Dedifferentiated amniotic fluid mesenchymal stem cell (primary cell): ENCODE measurements at regions not wholly inside any gene's neighbourhood (a gene's known extent, or its start where the extent isn't known, plus 50 kb on each side); places are given as distances from the start of the nearest gene placed in this dataset.
"Not testable (repeated sequence)": the region's sequence is repeated elsewhere in the genome, so short reads cannot be mapped to it uniquely, and the experiment has no call there.

ENCODE experiments used
- DNase-seq: peaks from one replicate; pipeline ENCODE4 v3.0.0-alpha.2; 2016; ENCODE audit errors: extremely low spot score

GRCh38 chr14:48401321-48401720, 725.9 kb upstream of the MDGA2 start:
- no peak for DNase-seq

- no peak for DNase-seq
Measured at GRCh38 chr14:48398675-48399282, 723.4 kb upstream of the MDGA2 start.

DNA sequence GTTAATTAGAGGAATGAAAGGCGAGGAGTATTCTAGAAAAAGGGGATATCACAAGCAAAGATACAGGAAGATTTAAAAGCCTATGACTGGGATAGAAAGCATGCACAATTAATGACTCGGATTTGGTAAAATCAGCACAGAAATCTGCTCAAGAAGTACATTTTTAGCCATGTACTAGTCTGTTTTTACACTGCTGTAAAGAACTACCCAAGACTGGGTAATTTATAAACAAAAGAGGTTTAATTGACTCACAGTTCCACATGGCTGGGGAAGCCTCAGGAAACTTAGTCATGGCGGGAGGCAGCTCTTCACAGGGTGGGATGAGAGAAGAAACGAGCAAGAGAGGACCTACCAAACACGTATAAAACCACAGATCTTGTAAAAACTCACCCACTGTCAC, 716.3 kb upstream of the MDGA2 start:
- no peak for DNase-seq

GRCh38 chr14:48390346-48390745, 714.9 kb upstream of the MDGA2 start:
- no peak for DNase-seq

DNA sequence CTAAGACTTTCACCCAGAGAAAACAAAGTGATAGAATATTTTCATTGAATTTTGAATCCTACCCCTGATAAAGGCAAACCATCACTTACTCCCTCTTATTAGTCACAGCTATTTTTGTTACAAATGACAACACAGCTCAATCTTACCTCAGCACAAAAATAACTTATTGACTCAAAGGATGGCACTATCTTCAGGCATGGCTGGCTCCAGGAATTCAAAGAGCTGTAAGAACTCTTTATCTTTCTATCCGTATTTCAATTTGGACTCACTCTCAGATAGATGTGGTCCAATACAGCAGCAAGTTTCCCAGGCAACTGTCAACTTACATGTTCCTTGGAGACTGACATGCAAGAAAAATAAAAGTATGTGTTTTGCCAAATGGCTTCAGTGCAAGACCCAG, 709.4 kb upstream of the MDGA2 start:
- no peak for DNase-seq

- DNase-seq, result no peak
Measured at GRCh38 chr14:48382961-48383360, 707.6 kb upstream of the MDGA2 start.

GRCh38 chr14:48378541-48378940, 703.1 kb upstream of the MDGA2 start:
- no peak for DNase-seq

GRCh38 chr14:48373981-48374380, 698.6 kb upstream of the MDGA2 start:
- no peak for DNase-seq

- DNase-seq, result no peak
Measured at GRCh38 chr14:48350971-48351370, 675.6 kb upstream of the MDGA2 start.

GRCh38 chr14:48349689-48350088, 674.3 kb upstream of the MDGA2 start:
- DNase-seq, result no peak

GRCh38 chr14:48341069-48341468, 665.7 kb upstream of the MDGA2 start:
- DNase-seq, result no peak

DNA sequence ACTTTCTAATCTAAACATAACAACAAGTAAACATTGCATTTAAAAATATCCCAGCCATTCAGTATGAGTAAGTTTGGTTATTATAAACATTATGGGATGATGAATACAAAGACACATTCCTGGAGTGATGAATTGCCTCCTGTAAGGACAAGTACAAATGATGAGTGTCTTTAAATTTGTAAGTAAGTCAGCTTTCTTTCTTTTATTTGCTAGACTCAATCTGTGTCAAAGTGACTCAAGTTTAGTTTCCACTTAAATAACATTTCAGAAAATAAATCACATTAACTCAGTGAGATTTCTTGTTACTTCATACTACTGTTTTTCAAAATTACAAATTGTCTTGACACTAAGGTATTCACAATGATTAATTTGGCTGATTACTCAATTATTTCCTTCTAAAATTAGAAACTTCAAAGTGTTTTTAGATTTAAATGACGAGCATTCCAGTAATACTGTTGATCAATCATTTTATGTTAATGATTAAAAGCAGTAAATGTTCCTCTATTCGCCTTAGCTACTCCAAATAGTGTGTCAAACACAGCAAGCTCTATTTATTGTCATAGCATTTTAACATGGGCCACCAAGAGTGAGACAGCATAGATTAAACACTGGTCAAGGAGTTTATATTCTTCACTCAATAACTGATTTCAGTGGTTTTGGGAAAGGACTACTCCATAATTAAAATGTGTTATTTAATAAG, 658.0 kb upstream of the MDGA2 start:
- DNase-seq, result no peak

- DNase-seq, result no peak
Measured at GRCh38 chr14:48331421-48331820, 656.0 kb upstream of the MDGA2 start.

- DNase-seq, result no peak
Measured at GRCh38 chr14:48325486-48325885, 650.1 kb upstream of the MDGA2 start.

DNA sequence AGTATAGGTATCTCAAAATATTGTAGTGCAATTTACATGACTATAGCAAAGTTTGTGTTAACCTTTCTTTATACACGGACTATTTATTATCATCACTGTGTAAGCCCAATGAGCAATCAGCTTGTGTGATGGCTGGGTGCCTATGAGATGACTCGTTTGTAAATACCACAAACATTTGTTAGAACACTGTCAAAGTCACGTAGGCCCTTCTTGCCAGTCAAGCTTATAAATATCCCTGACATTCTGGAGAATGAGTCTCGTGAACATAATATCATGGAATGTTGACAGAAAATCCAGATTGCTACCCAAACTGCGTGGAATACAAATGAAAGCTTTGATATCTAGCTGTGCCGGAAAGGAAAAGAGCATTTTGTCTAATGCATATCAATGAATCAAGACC, 648.3 kb upstream of the MDGA2 start:
- DNase-seq, result no peak

DNA sequence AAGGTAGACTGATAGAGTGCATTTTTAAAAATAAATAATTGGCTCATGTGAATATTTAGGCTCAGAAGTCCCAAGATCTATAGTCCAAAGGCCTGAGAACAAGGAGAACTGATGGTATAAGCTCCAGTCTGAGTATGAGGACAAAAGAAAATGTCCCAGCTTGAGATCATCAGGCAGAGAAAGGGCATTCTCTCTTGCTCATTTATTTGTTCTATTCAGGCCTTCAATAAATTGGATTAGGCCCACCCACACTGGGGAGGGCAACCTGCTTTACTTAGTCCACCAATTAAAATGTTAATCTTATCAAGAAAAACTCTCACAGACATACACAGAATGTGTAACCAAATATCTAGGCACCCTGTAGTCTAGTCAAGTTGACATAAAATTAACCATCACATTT, 644.4 kb upstream of the MDGA2 start:
- no peak for DNase-seq

DNA sequence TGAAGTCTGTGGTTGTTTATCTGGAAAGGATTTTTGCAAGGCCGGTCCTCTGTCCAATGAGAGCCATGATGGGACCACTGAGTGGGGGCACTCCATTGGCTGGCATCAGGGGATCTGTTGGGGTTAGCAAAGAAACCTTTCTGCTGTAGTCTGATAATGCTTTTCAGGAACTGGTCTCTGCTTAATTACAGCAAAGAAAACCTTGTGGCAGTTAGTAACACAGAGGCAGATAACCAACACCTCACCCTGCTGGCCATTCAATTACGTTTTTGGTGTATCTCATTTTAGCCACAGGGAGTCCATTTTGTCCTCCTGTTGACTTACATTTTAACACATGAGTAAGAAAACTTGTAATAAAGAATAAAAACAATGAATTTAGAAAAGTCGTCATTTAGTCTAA, 629.3 kb upstream of the MDGA2 start:
- DNase-seq, result no peak

GRCh38 chr14:48289701-48290100, 614.3 kb upstream of the MDGA2 start:
- DNase-seq, result no peak

DNA sequence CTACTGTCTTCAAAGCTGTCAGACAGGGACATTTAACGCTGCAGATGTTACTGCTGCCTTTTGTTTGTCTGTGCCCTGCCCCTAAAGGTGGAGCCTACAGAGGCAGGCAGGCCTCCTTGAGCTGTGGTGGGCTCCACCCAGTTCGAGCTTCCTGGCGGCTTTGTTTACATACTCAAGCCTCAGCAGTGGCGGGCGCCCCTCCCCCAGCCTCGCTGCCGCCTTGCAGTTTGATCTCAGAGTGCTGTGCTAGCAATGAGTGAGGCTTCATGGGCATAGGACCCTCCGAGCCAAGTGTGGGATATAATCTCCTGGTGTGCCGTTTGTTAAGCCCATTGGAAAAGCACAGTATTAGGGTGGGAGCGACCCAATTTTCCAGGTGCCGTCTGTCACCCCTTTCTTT, 609.8 kb upstream of the MDGA2 start:
- DNase-seq, result not testable (repeated sequence)

- no peak for DNase-seq
Measured at GRCh38 chr14:48275301-48275700, 599.9 kb upstream of the MDGA2 start.

- DNase-seq, result no peak
Measured at GRCh38 chr14:48274826-48275225, 599.4 kb upstream of the MDGA2 start.

DNA sequence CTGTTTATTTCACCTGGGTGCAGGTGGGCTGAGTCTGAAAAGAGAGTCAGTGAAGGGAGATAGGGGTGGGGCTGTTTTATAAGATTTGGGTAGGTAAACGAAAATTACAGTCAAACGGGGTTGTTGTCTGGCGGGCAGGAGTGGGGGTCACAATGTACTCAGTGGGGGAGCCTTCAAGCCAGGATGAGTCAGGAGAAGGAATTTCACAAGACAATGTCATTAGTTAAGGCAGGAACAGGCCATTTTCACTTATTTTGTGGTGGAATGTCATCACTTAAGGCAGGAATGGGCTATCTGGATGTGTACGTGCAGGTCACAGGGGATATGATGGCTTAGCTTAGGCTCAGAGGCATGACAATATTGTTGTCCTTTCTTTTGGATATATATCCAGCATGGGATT, 592.5 kb upstream of the MDGA2 start:
- DNase-seq, result not testable (repeated sequence)

DNA sequence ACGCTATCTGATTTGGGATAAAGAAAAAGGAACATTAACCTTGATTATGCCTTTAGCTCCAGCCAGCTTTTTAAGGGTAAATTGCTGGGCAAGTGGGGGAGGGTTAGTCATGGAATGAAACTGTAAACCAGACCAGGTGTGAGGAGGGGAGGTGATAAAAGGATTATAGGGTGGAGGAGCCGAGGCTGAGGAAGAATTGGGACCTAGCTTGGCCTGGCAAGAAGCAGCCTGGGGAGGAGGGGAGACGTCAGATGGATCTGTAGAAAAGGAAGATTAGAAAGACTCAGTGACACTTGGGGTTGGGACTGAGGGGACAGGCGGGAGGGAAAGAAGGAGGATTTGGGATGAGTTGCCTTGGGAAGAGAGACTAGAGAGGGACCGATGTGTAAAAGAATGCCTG, 590.8 kb upstream of the MDGA2 start:
- not testable (repeated sequence) for DNase-seq

GRCh38 chr14:48261436-48261835, 586.0 kb upstream of the MDGA2 start:
- no peak for DNase-seq
